ENCODE measurements at regions not wholly inside any gene's neighbourhood (a gene's known extent, or its start where the extent isn't known, plus 50 kb on each side); places are given as distances from the start of the nearest gene placed in this dataset.

DNA sequence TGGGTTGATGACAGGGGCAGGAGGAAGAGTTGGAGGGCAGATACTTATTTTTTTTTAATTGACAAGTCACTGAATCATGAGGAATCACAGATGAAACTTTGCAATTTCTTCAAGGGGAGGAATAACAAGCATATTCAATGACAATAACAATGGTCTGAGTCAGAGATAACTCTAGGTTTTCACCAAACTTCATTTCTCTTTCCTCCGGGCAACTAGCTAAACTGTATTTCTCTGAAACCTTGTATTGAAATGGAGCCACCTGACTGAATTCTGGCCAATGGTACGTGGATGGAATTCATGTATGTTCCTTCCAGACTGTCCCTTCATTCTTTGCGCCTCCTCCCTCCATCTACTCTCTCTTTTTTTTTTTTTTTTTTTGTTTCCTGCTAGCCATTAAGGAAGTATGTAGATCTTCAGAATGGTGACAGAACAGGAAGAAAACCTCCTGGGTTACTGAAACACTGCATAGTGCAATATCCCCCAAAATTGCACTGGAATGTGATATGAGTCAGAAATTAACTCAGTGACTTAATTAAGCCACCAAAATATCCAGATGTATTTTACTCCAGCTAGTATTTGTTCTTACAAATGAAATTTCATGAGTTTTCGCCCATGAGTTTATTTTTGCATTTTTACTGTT is 495.4 kb downstream of the OTOL1 start:
- DNase-seq: no peak

DNA sequence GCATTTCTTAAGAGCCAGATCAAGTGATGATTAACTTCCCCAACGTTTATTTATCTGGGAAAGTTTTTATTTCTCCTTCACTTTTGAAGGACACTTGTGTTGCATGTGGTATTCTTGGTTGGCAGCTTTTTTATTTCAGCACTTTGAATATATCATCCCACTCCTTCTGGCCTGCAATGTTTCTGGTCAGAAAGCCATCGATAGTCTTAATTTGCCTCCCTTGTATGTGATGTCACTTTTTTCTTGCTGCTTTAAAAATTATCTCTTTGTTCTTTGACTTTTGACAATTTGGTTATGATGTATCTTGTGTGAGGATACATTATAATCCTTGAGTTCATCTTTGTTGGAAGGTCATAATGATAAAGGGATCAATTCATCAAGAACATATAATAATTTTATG is 503.2 kb downstream of the OTOL1 start:
- DNase-seq: no peak

DNA sequence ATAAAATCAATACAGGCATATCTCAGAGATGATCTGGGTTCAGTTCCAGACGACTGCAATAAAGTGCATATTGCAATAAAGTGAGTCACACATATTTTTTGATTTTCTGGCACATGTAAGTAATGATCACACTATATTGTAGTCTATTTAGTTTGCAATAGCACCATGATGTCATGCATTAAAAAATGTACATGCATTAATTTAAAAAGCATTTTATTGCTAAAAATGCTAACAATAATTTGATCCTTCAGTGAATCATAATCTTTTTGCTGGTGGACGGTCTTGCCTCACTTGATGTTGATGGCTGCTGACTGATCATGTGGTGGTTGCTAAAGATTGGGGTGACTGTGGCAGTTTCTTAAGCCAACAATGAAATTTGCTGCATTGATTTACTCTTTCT is 511.1 kb downstream of the OTOL1 start:
- no peak for DNase-seq

DNA sequence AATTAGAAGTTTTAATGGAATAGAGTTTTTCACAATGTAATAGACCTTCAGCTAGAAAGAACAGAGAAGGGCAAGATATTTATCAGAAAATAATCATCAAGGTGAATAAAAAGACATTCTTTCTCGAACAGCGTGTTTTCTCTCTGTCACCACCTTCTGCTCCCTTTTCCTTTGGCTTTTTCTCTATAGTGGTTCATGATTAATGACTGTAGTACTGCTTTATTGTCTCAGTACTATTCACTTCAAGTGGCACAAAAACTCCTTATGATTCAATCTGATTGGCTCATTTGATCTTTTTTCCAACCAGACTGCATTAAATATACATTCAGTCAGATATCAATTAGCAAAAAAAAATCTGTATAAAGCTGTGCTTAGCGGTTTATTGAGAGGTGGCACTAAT is 516.0 kb downstream of the OTOL1 start:
- DNase-seq: no peak

DNA sequence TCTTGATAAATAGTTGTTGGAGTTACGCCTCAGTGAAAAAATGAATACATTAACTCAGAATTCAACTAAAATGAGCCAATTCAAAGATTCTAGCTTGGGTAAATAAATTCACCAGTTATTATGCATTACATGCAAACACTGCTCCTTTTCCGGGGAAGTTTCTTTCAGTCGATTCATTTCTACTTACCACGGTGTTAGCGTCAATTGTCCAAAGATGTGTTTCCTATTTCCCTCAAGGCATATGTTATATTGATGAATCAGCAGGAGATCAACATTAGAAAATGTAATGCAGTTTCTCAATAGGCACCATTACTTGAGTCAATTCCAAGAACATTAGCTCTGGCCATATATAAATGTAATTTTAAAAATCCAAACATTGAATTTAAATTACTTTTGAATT is 517.7 kb downstream of the OTOL1 start:
- DNase-seq: no peak

DNA sequence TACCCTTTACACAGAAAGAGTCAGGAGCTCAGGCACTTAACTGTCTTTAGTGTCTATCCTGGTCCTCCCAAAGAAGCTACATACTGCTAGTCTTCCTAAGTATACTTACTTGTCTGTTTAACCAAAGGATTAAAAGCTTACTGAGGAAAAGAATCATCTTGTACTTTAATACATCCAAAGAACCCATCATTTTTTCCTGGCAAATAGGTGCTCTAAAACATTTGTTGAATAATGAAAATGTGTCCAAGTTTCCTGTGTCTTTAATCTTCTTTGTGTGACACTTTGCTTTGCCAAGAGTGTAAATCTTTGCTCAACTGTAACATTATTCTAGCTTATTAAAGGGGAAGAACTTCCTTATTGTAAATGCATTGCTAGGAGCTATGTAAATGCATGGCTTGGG is 519.2 kb downstream of the OTOL1 start:
- no peak for DNase-seq

DNA sequence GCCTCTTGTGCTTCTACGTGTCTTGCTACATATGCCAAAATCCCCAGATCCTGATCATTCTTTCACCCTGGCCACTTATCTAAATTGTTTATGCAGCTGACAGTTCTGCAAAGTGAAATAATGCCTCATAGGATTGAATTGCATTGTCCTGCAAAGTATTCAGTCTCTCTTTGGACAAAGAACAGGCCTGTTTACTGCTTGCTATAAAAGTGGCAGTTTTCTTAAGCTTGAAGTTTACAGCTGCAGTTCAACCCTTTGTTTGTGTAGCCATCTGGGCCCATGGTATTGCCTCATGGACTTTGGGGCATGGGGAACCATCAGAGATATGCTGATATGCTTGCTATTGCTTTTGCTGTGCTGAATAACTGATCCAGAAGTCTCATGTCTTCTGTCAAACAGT is 523.2 kb downstream of the OTOL1 start:
- DNase-seq: peak in 1 of 56 donors; percentile 12

DNA sequence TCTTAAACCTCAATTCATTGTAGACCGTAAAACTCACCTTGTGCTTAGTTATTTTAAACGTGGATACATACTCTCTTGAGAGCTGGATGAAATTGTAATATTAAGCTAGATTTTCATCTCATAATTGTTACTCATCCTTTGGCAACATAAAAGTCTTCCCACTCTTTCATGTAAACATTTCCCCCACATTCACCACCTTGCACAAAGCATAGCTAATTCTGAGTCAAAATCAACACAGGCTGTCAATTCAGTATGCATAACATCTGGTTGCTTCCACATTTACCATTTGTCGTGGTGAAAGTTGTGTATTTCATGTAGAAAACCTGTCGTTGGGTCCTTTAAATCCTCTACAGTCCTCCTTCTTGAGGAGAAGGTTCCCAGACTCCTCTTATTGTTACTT is 524.6 kb downstream of the OTOL1 start:
- peak in 1 of 56 donors; percentile 10 for DNase-seq

DNA sequence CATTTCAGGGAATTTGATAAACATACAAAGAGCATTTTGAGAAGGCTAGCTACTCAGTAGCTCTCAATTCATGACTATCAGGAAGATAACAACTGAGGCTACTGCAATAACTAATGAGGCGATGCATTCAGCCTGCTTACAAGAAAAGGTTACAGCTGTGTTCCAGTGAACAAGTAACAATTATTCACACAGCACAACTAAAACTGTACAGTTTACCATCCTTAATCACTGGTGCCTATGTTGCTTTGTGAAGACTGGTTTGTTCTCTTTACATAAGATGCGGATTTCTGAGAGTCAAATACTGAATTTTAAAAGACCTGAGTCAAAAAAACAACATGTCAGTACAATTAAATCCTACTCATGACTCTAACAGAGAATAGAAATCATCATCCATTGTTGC is 526.3 kb downstream of the OTOL1 start:
- DNase-seq: no peak

DNA sequence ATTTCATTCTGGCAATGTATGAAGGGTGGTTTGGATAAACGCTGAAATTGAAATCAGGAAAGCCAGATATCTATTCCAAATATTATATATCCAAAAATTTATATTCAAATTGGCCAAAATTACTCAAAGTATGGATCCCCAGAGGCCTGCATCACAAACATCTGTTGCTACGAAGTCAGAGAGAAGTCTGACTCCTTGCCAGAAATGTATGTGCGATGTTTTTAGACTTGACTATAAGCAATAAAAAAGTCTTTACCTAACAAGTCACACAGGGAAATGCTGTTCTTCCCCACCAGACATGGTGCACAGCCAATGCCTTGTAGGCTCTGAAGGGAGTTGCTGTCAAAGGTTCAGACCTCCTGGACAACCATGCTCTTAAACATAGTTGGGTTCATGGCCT is 533.1 kb downstream of the OTOL1 start:
- no peak for DNase-seq

DNA sequence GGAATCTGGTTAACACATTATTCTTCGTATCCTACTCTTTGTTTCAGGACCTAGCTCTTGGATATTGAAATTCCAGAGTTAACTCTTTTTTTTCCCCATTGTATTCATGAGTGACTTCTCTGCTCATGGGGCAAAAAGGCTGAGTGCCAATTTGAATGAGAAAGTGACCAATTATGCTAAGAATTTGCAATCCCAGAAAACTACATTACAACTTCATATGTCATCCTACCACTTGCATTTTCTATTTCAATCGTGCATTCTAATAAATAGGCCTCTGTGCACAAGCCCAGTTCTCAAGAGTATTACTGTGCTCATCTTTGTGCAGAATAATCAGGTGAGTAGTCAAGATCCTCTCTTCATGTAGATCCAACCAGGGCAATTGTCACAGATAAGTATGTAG is 537.8 kb downstream of the OTOL1 start:
- no peak for DNase-seq

DNA sequence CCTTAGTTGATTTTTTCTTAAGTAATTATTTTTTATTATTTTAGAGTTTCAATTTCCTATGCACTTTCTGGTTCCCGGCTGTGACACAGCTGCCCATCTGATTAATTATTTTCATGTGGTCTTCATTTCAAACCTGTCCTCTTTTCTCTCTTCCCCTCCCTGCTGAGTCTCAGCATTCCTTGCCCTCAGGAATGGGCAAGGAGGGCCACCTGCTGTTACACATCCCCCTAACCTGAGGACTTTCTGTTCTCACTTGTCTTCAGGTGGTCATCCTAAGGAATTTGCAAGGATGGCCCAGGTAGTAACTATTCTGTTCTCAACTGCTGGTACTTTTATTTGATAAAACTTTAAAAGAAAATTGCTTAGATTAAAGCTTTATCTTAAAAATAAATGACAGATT is 545.0 kb downstream of the OTOL1 start:
- DNase-seq: no peak

DNA sequence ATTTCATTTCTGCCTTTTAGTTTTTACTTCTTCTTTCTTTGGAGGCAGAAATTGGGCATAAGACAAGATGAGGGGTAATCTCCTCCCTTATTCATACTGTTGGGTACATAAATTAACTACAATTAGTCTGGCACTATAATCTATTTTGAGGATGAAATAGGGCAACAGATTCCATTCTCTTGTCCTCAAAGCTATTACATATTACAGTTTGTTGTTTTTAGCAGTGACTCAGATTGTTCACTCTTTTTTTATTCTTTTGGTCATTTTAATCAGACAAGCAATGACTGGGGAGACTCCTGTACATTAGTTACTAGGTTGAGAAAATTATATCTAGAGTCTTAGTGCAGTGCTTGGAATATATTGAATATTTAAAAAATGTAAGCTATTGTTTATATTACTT is 556.0 kb downstream of the OTOL1 start:
- DNase-seq: no peak

DNA sequence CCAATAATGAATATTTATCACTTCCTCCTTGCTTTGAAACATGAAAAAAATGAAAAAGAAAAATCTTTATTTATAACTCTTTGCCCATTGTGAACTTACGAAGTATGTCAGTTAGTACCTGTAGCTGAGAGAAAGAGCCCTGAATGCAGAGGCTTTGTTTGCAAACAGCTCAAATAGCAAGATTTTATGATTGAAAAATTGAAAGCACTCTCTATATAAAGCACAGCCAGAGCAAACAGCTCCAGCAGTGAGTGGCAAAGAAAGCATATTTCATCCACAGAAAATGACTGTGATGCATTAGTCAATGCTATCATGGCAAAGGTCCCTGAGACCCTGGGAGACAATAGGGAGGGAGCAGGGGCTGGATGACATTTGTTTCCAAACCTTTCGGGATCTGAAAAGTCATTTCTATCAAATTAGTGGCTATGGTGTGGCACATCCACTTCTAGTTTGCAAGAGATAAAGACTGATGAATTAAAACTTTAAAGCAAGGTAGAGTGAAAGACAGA is 576.1 kb downstream of the OTOL1 start:
- no peak for DNase-seq

DNA sequence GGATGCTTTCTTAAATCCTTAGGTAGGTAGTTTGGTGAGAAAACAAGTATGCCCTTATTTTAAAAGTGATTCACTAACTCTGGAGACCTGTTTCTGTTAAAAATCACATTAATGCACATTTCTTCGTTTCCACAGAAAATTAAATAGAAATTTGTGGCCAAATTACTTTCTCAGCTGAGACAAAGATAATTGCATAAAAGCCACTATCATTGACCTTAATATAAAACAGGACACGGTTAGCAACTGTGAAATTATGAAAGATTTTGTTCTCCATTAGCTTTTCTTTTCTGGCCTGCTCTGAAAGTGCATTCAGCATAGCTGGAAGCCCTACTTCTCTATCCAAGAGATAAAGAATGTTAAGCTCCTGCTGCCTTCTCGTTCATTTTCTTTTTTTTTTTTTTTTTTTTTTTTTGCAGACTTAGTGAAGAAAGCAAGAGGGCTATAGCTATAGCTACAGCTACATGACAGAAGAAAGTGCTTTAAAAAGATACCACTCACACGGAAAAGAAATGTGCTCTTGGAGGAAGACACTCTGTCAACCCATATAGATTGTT is 576.9 kb downstream of the OTOL1 start:
- no peak for DNase-seq

DNA sequence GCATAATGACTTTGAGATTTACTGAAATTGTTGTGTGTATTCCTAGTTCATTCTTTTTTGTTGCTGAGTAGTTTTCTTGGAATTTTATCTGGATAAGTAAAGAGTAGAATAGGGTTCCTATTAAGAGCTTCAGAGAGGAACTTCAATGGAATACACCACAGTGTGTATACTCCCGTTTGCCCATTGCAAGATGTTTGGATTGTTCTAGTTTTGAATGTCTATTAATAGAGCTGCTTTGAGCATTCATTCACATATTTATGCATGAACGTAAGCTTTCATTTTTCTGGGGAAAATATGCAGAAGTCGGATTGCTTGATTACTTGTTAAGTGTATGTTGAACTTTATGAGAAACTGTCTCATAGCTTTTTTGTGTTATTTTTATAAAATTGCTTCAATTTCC is 580.5 kb downstream of the OTOL1 start:
- no peak for DNase-seq

DNA sequence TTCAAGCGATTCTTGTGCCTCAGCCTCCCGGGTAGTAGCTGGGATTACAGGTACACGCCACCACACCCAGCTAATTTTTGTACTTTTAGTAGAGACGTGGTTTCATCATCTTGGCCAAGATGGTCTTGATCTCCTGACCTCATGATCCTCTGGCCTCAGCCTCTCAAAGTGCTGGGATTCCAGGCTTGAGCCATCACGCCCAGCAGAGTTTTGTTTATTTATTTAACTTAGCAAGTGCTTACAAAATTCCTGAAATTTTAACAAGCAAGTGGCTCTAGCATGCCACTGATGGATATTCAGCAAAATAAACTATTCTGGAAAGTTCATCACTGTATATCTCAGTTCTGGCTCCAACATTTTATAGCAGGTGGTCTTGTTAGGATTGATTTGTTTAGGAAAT is 585.9 kb downstream of the OTOL1 start:
- DNase-seq: no peak

DNA sequence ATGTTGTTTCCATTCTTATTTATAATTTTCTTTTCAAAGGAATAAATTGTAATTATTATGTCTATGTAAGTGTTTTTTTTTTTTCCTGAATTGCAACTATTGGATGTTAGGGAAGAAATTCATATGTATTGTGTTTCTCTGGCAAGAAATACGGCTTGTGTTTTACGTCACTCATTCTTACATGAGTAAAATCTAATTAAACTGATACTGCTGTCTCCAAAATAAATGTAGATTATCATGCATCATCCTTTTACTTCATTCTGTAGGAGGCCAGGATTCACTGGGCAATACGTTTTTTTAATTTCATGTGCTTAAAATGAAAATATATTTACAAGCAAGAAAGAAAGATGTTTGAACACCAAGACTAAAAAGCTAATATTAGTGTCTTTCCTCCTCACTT is 590.8 kb downstream of the OTOL1 start:
- DNase-seq: no peak

DNA sequence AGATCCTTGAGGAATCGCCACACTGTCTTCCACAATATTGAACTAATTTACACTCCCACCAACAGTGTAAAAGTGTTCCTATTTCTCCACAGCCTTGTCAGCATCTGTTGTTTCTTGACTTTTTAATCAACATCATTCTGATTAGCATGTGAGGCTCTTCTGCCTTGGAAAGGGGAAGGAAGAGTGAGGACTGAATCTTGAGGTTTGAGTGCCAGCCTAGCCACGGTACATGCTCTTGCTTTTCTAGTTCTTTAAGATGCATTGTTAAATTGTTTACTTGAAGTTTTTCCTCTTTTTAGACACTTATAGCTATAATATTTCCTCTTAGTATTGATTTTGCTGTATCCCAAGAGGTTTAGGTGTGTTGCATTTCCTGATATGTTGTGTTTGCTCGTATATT is 596.1 kb downstream of the OTOL1 start:
- no peak for DNase-seq

DNA sequence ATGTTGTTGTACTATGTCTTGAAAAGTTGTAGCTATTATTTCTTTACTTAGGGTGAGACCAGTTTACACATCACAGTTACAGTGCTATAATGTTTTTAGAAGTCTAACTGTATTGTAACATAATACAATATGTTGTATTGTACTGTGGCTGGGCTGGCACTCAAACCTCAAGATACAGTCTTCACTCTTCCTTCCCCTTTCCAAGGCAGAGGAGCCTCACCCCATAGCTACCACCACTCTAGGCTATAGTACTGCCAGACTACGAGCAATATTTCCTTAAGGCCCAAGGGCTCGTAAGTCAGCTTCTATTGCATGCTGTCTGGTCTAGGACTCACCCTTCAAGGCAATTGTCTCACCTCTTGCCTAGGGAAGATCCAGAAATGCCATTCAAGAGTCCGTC is 597.7 kb downstream of the OTOL1 start:
- DNase-seq: no peak

DNA sequence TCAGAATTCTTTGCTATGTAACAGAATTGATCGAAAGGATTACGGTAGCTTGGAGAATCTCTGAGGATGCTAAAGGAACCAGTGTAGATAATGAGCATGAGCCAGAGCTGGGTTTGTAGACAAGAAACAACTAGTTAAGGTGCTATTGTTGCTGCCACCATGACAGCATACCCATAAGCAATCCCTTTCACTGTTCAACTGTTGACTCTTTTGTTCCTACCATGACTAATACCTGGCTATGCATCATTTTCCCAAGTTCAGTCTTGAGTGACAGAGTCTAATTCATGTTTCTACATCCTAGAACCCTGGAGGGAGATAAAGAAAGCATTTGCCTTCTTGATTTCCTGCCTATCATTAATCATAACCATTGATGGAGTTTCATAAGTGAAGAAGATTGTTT is 600.3 kb downstream of the OTOL1 start:
- no peak for DNase-seq

DNA sequence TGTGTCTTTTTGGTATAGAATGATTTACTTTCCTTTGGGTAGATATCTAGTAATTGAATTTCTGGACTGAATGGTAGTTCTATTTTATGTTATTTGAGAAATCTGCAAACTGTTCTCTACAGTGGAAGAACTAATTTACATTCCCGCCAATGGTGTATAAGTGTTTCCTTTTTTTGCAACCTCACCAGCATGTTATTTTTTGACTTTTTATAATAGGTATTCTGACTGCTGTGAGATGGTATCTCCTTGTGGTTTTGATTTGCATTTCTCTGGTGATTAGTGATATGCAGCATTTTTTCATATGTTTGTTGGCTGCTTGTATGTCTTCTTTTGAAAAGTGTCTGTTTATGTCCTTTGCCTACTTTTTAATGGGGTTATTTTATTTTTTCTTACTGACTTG is 607.2 kb downstream of the OTOL1 start:
- no peak for DNase-seq

DNA sequence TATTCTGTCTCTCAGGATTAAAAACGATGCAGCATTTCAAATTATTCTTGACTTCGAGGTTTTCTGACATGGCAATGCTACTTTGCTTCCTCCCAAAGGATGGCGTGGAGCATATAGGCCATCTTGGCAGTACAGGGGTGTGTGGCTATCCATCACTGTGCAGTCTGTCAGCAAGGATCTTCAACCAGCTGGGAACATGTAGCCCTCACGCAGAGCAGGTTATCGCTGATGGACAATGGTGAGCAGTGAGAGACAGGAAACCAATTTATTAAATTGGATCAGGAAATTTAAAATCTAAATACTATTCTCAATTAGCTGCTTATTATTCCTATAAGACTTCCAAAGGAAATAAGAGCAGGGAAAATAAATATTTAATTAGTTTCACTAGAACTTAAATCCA is 615.3 kb downstream of the OTOL1 start:
- DNase-seq: no peak

DNA sequence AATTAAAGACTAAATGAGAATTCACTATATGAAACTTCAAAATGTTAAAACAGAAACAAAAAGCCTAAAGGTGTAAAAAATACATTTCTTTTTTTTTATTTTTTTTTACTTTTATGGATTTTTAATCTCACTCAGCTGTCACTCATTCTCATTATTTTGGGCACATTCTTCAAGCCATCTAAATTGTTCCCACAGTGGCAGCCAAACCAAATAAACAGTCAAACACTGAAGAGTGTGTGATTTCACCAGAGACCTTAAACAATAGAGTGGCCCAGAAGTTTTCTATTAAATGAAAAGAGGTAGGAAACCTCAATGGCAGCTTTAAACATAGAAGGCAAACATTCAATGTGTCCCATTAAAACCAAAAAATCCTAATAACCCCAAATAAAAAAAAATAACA is 616.1 kb downstream of the OTOL1 start:
- DNase-seq: no peak

All from amygdala (tissue), 56 donors.